DMS153 treated with DMSO at 0.1 percent for 48 hours (cell line): ENCODE measurements at regions not wholly inside any gene's neighbourhood (a gene's known extent, or its start where the extent isn't known, plus 50 kb on each side); places are given as distances from the start of the nearest gene placed in this dataset.

Experiments
- DNase-seq: peaks from one replicate; lab custom pipeline; 2025; ENCODE audit not compliant: unreplicated experiment; lab: John Stamatoyannopoulos, UW

- no peak for DNase-seq
These were observed 172.3 kb upstream of the MCTP2 start for GRCh38 chr15:94059013-94059587.

GRCh38 chr15:94057305-94057704 is 174.1 kb upstream of the MCTP2 start:
- DNase-seq = no peak

- no peak for DNase-seq
These were observed 175.0 kb upstream of the MCTP2 start for GRCh38 chr15:94056314-94056713.

GRCh38 chr15:94053626-94054025 is 177.7 kb upstream of the MCTP2 start:
- DNase-seq = no peak

- no peak for DNase-seq
These were observed 178.7 kb upstream of the MCTP2 start for GRCh38 chr15:94052711-94053110.

GRCh38 chr15:94047566-94047965 is 183.8 kb upstream of the MCTP2 start:
- DNase-seq = no peak

- no peak for DNase-seq
These were observed 189.0 kb upstream of the MCTP2 start for GRCh38 chr15:94042180-94042928.

GRCh38 chr15:94041746-94042145 is 189.6 kb upstream of the MCTP2 start:
- DNase-seq = no peak

- DNase-seq = no peak
These were observed 190.7 kb upstream of the MCTP2 start for GRCh38 chr15:94040541-94041248.

GRCh38 chr15:94036156-94036555 is 195.2 kb upstream of the MCTP2 start:
- no peak for DNase-seq

- no peak for DNase-seq
These were observed 197.7 kb upstream of the MCTP2 start for GRCh38 chr15:94033683-94034020.

DNA sequence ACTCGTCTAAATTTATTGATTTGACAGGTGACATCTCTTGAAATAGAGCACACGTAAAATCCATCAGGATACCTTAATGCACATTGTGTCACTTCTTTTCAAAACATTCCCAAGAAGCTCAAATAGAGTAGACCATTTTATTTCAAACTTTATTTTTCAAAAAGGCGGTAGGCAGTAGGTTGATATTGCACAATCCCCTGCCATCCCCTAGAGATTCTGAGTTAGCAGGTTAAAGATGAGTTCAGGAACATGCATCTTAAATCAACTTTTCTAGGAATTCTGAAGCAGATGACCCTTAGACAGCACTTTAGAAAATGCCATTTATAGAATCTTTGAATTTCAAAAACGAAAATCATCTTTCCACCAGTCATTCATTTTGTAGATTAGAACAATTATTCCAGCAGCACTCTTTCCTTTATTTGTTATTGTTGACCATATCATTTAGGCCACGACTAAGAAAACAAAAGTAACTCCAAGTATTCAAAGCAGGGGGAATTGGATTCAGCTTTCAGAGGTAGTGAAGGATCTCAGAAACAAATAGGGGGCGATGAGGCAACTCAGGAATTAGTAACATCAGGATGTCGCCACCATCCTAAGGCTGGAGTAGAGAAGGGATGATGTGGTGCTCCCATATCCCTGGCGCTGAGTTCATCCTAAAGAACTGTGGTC is 198.2 kb upstream of the MCTP2 start:
- no peak for DNase-seq

- DNase-seq = no peak
These were observed 198.8 kb upstream of the MCTP2 start for GRCh38 chr15:94032571-94032970.

DNA sequence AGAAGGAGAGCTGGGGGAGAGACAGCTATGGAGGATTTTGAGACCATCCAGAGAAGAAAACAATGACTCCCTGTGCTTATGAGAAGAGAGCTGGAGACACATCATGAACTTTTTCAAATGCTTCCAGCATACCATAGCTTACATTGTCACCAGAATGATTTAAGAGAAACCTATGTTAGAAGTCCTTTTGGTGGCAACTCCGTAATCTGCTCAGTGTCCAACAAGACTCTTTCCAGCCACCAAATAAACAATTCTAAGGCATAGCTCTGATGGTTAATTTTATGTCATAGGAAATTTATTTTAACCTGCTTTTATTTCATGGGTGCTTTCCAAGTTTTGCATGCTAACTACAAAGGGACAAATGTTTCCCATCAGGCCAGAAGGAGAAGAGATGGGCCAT is 200.3 kb upstream of the MCTP2 start:
- DNase-seq = no peak

DNA sequence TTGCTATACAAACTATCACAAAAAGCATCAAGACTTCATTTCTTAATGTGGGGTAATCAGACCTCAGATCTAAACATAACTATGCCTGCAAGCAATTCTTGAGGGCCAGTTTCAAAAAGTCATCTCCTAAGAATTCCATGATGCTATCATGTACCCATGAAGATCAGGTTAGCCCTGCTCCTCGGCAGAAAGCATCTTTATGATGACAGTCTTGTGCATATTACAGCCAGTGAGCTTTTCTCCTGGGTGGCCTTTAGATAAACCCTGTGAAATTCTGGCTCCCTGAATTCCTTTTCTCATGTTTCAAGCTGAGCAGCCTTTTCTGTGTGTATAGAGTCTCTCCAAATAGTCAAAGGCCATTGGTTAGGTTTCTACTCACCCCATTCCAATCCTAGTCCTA is 201.9 kb upstream of the MCTP2 start:
- no peak for DNase-seq

- no peak for DNase-seq
These were observed 202.6 kb upstream of the MCTP2 start for GRCh38 chr15:94028809-94029208.

DNA sequence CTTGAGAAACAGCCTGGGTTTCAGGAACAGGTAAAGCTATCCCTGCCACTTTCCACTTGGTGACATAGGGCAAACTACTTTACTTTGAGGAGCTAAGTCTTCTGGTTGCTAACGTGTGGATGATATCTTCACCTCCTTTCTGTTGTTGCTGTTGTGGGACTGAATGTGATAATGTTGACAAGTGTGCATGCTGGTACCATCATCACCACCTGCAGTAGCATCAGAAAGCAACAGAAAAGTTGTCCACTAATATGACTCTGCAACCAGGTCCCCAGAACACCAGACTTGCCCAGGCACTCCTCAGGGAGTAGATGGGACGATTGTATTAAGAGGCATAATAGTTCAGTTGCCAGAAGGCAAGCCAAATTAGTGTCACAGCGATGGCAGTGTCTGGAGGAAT is 203.2 kb upstream of the MCTP2 start:
- DNase-seq = no peak

- no peak for DNase-seq
These were observed 203.8 kb upstream of the MCTP2 start for GRCh38 chr15:94027581-94027980.

DNA sequence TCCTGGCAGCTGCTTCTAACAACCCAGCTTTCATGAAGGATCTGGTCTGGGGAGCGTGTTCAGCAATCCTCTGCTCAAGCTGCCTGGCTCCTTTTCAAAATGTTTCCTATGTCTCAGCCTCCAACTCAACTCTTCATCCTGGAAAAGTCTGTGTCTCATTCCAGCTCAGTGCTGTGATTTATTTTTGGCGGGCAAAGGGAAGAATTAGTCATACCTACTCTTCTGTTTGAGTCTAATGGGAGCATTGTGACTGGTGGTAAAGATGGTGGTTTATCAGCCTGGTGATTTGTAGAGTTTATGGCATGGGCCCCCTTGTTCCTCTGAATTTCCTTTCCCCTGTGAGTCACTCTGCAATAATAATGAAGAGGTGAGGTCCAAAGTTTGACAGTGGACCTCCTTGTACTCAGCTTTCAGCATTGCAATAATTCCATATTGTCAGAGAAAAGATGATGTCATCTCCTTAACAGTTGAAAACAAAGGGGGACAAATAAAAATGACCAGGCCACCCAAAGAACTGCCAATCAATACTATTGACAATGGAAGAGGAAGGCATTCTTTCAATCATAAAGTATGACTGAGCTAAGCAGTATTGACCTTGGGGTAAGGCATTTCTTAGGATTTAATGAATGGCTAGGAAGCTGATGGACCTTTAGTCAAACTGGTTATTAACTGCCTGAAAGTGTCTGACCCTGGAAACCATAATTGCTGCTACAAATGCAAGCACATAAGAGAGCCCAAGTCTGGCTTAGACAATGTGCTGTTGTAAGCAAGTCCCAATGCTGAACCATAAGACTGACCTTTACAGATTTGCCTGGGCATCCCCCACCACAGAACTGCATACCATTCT is 204.7 kb upstream of the MCTP2 start:
- DNase-seq = no peak

- DNase-seq = no peak
These were observed 207.8 kb upstream of the MCTP2 start for GRCh38 chr15:94023531-94023930.
